SK-N-SH (cell line): ENCODE measurements at regions not wholly inside any gene's neighbourhood (a gene's known extent, or its start where the extent isn't known, plus 50 kb on each side); places are given as distances from the start of the nearest gene placed in this dataset.

Source experiments
- CTCF ChIA-PET: fragments of 300-600, 350-600 bp; formaldehyde crosslinking; extraction: SDS; loops from one replicate; lab custom pipeline; 2021; lab: Yijun Ruan, JAX
- POLR2A ChIA-PET: fragments of 350-600 bp; sonication (Branson Sonifier 250); formaldehyde crosslinking; extraction: SDS; loops from one replicate; lab custom pipeline; 2020; ENCODE audit warnings: antibody characterized with exemption, inconsistent platforms; lab: Yijun Ruan, JAX
- DNase-seq: peaks from one replicate; pipeline ENCODE4 v3.0.0; 2012
- H2AFZ ChIP-seq: fragments of 200-600 bp; sonication (generic); 2 replicates; pipeline ENCODE4 v1.8.1; 2016; ENCODE audit warnings: antibody characterized with exemption, mild to moderate bottlenecking, low read depth
- H3F3A ChIP-seq: fragments of 200-600 bp; sonication (generic); replicated peaks from 2 replicates; pipeline ENCODE3; 2016; ENCODE audit warnings: antibody characterized with exemption, mild to moderate bottlenecking; ENCODE audit not compliant: insufficient read depth
- H3K27ac ChIP-seq, 2 experiments: fragments of 200-500 bp in 1 of 2; fragments of 200-600 bp in 1 of 2; sonication (Bioruptor generic) in 1 of 2; sonication (generic), shearing (Covaris generic) in 1 of 2; 2 replicates each; pipeline versions ENCODE4 v1.5.1 to v1.6.1; 2014 to 2016; ENCODE audit warnings: low read depth in 2 of 2, inconsistent platforms in 1 of 2, low read length in 1 of 2, mild to moderate bottlenecking in 1 of 2, mixed read lengths in 1 of 2
- H3K27me3 ChIP-seq: fragments of 200-600 bp; sonication (generic), shearing (Covaris generic); 2 replicates; pipeline ENCODE4 v1.6.1; 2016; ENCODE audit warnings: mixed run types; ENCODE audit not compliant: insufficient read depth
- H3K36me3 ChIP-seq, 2 experiments: fragments of 200-500 bp in 1 of 2; fragments of 200-600 bp in 1 of 2; sonication (Bioruptor generic) in 1 of 2; sonication (generic) in 1 of 2; replicated peaks in 1 of 2; 2 replicates each; pipeline versions ENCODE3 to v1.5.1; 2014 to 2016; ENCODE audit warnings: low read length in 1 of 2, mild to moderate bottlenecking in 1 of 2; ENCODE audit not compliant: insufficient read depth in 2 of 2, control insufficient read depth in 1 of 2
- H3K4me1 ChIP-seq, 2 experiments: fragments of 200-500 bp in 1 of 2; fragments of 200-600 bp in 1 of 2; sonication (Bioruptor generic) in 1 of 2; sonication (generic), shearing (Covaris generic) in 1 of 2; 2 replicates each; pipeline versions ENCODE4 v1.5.1 to v1.6.1; 2014 to 2016; ENCODE audit warnings: low read depth in 1 of 2, low read length in 1 of 2, mixed run types in 1 of 2; ENCODE audit not compliant: insufficient read depth in 2 of 2, control insufficient read depth in 1 of 2
- H3K4me2 ChIP-seq: fragments of 200-600 bp; sonication (generic), shearing (Covaris generic); 2 replicates; pipeline ENCODE4 v1.6.1; 2017; ENCODE audit warnings: mixed run types
- H3K4me3 ChIP-seq, 2 experiments: fragments of 200-500 bp in 1 of 2; fragments of 200-600 bp in 1 of 2; sonication (Bioruptor generic) in 1 of 2; sonication (generic), shearing (Covaris generic) in 1 of 2; 2 replicates each; pipeline versions ENCODE4 v1.5.1 to v1.8.1; 2014 to 2016; ENCODE audit warnings: low read depth in 2 of 2, inconsistent platforms in 1 of 2, low read length in 1 of 2, mild to moderate bottlenecking in 1 of 2, mixed read lengths in 1 of 2, moderate library complexity in 1 of 2
- H3K79me2 ChIP-seq: fragments of 200-600 bp; sonication (generic); 2 replicates; pipeline ENCODE4 v1.8.1; 2017; ENCODE audit warnings: mild to moderate bottlenecking; ENCODE audit not compliant: insufficient read depth
- H3K9ac ChIP-seq: fragments of 200-600 bp; sonication (generic); 2 replicates; pipeline ENCODE4 v1.6.1; 2017; ENCODE audit warnings: mixed run types
- H3K9me2 ChIP-seq: fragments of 200-600 bp; sonication (generic); 2 replicates; pipeline ENCODE4 v1.6.1; 2017; ENCODE audit warnings: mixed run types
- H3K9me3 ChIP-seq: fragments of 200-600 bp; sonication (generic); 2 replicates; pipeline ENCODE4 v1.6.1; 2017; ENCODE audit warnings: mixed run types, mild to moderate bottlenecking, moderate library complexity
- H4K20me1 ChIP-seq: fragments of 200-600 bp; sonication (generic); 2 replicates; pipeline ENCODE4 v1.6.1; 2017; ENCODE audit warnings: mild to moderate bottlenecking, mixed run types; ENCODE audit not compliant: insufficient read depth
- CHD2 ChIP-seq: fragments of 150-350 bp; IDR thresholded peaks from 2 replicates; pipeline ENCODE4 v1.6.1; 2018; ENCODE audit warnings: low read length; ENCODE audit not compliant: partially characterized antibody
- EP300 ChIP-seq, 2 experiments: IDR thresholded peaks; 2 replicates each; pipeline versions ENCODE4 v1.4.0 to v1.6.1; 2012; ENCODE audit warnings: borderline replicate concordance in 1 of 2, low read depth in 1 of 2, low read length in 1 of 2
- EZH2phosphoT487 ChIP-seq: fragments of 200-600 bp; sonication (generic); IDR thresholded peaks from 2 replicates; pipeline ENCODE4 v1.6.1; 2017; ENCODE audit warnings: low read depth, mixed run types, mild to moderate bottlenecking, antibody characterized with exemption, moderate library complexity, borderline replicate concordance
- FOXJ3 ChIP-seq: sonication (generic); formaldehyde crosslinking; IDR thresholded peaks from 2 replicates; pipeline ENCODE4 v1.5.1; 2020; ENCODE audit warnings: mild to moderate bottlenecking, missing genetic modification reagents
- GABPA ChIP-seq: IDR thresholded peaks from 2 replicates; pipeline ENCODE4 v1.4.0; 2012; ENCODE audit warnings: low read depth, mild to moderate bottlenecking
- JUND ChIP-seq: IDR thresholded peaks from 2 replicates; pipeline ENCODE4 v1.4.0; 2012
- MEF2A ChIP-seq: IDR thresholded peaks from 2 replicates; pipeline ENCODE4 v1.4.0; 2012; ENCODE audit warnings: low read depth, borderline replicate concordance
- NFIC ChIP-seq: IDR thresholded peaks from 2 replicates; pipeline ENCODE4 v1.4.0; 2012; ENCODE audit warnings: borderline replicate concordance
- PBX3 ChIP-seq: IDR thresholded peaks from 2 replicates; pipeline ENCODE4; 2012
- POLR2AphosphoS5 ChIP-seq: IDR thresholded peaks from 2 replicates; pipeline ENCODE4 v1.6.1; 2012; ENCODE audit warnings: low read depth, low read length
- REST ChIP-seq: IDR thresholded peaks from 2 replicates; pipeline ENCODE4 v1.6.1; 2012; ENCODE audit warnings: mild to moderate bottlenecking, low read depth, low read length, moderate library complexity
- RFX5 ChIP-seq: IDR thresholded peaks from 2 replicates; pipeline ENCODE4 v1.6.1; 2012; ENCODE audit warnings: mild to moderate bottlenecking, improper control_type of control experiment, low read length
- SIN3A ChIP-seq: IDR thresholded peaks from 2 replicates; pipeline ENCODE4 v1.6.1; 2012; ENCODE audit warnings: low read depth, mild to moderate bottlenecking, low read length, moderate library complexity, borderline replicate concordance
- SMC3 ChIP-seq: IDR thresholded peaks from 2 replicates; pipeline ENCODE4 v1.6.1; 2012; ENCODE audit warnings: low read depth, low read length, improper control_type of control experiment
- TCF12 ChIP-seq: IDR thresholded peaks from 2 replicates; pipeline ENCODE4 v1.4.0; 2012
- TEAD4 ChIP-seq: IDR thresholded peaks from 2 replicates; pipeline ENCODE4 v1.4.0; 2012; ENCODE audit warnings: mild to moderate bottlenecking, borderline replicate concordance; ENCODE audit not compliant: insufficient read depth
- USF2 ChIP-seq: fragments of 150-350 bp; IDR thresholded peaks from 2 replicates; pipeline ENCODE4 v1.6.1; 2017; ENCODE audit warnings: antibody characterized with exemption, low read length, low read depth, borderline replicate concordance
- YY1 ChIP-seq: IDR thresholded peaks from 2 replicates; pipeline ENCODE4 v1.4.0; 2012; ENCODE audit warnings: low read depth, mild to moderate bottlenecking
- WGBS: methylation state at CpG from one replicate; pipeline ENCODE4 v1.1.6; 2017; ENCODE audit warnings: low lambda C conversion rate; 5-methylcytosine and 5-hydroxymethylcytosine counted together

- 4% methylated on average over 1 of the region's 1 CpG for WGBS
- Histone ChIP-seq H3F3A (no peaks in the 10 kb centered on the region), H3K27ac (no peak overlapping the region), H3K27me3 (no peaks in the 10 kb centered on the region; the same call in 1 of the 2 replicates), H3K4me3 (no peak overlapping the region), H3K4me2 (no peak overlapping the region), H3K36me3 (no peaks in the 10 kb centered on the region), H3K9ac (no peak overlapping the region), H2AFZ (no peak overlapping the region)
- CTCF ChIA-PET, result interaction anchor here (1.8 kb wide), 1 partner anchor 42 kb away, joined by 5 read pairs; no protein-coding TSS in a partner anchor
- TF ChIP-seq TCF12 (no peak), MEF2A (no peak), PBX3 (no peak), USF2 (no peak), EP300 (IDR thresholded peaks at IDR 0.05; ENCODE audit: borderline replicate concordance in 1 of 2, low read depth in 1 of 2, low read length in 1 of 2) (no peak), REST (no peak), EZH2phosphoT487 (no peak), YY1 (no peak), SIN3A (no peak), POLR2AphosphoS5 (no peak), SMC3 (no peak), JUND (no peak), NFIC (no peak), RFX5 (no peak), TEAD4 (no peak), GABPA (no peak), CHD2 (no peak), FOXJ3 (CRISPR knock-in tag) (no peak)
- TF ChIP-seq, all 33 proteins: peak for 0
- Histone ChIP-seq H3K4me1 (no peaks in the 10 kb centered on the region), H3K9me2 (no peaks in the 10 kb centered on the region), H4K20me1 (no peaks in the 10 kb centered on the region), H3K79me2 (no peaks in the 10 kb centered on the region), H3K9me3 (no peaks in the 10 kb centered on the region)
- POLR2A ChIA-PET, result no interaction called here
- DNase-seq, result no peak
Observed at GRCh38 chr1:147850737-147851136, 51.9 kb upstream of the GJA8 start.
